Prostate gland (tissue), 2 donors: ENCODE measurements at regions not wholly inside any gene's neighbourhood (a gene's known extent, or its start where the extent isn't known, plus 50 kb on each side); places are given as distances from the start of the nearest gene placed in this dataset.

Source experiments
- DNase-seq: peaks from one replicate; pipeline ENCODE4 v3.0.0-alpha.2; 2019; ENCODE audit warnings: low spot score
- H3K27ac ChIP-seq, 2 donors: fragments of 200-600 bp; sonication (generic); 2 replicates each; pipeline ENCODE4 v1.5.1; 2017 to 2019
- H3K27me3 ChIP-seq: fragments of 200-600 bp; sonication (generic); replicated peaks from 2 replicates; pipeline ENCODE4 v1.5.1; 2019; ENCODE audit not compliant: insufficient read depth
- H3K36me3 ChIP-seq, 2 donors: fragments of 200-600 bp; sonication (generic); 1 replicate in 1 of 2; 2 replicates in 1 of 2; pipeline versions ENCODE4 v1.5.1 to v1.8.1; 2017 to 2019
- H3K4me1 ChIP-seq: fragments of 200-600 bp; sonication (generic); replicated peaks from 2 replicates; pipeline ENCODE4 v1.5.1; 2019
- H3K4me3 ChIP-seq, 2 donors: fragments of 200-600 bp; sonication (generic); 2 replicates each; pipeline ENCODE4 v1.5.1; 2017 to 2019
- H3K9me3 ChIP-seq: fragments of 200-600 bp; sonication (generic); 2 replicates; pipeline ENCODE4 v1.5.1; 2017
- POLR2A ChIP-seq: fragments of 450-650 bp; IDR thresholded peaks from one replicate; pipeline ENCODE4 v1.6.1; 2016; ENCODE audit warnings: antibody characterized with exemption, mild to moderate bottlenecking
- POLR2AphosphoS5 ChIP-seq: sonication (generic); formaldehyde crosslinking; IDR thresholded peaks from one replicate; pipeline ENCODE4 v1.6.1; 2017; ENCODE audit warnings: antibody characterized with exemption
- WGBS: methylation state at CpG from one replicate; pipeline ENCODE4 v1.1.5; 2018; 5-methylcytosine and 5-hydroxymethylcytosine counted together
- intact Hi-C: fragments of 100-400 bp; cut with DNase I; formaldehyde crosslinking; loops from one replicate; pipeline ENCODE4 v1.14.2; 2022
- TF ChIP-seq, protein P1 (sequence below), 4 experiments: fragments of 200-600 bp in 2 of 4; fragments of 450-650 bp in 2 of 4; sonication (generic) in 2 of 4; IDR thresholded peaks; 1 replicate in 3 of 4; 2 replicates in 1 of 4; pipeline ENCODE4 v1.5.1; 2016 to 2019; ENCODE audit warnings: antibody characterized with exemption in 4 of 4, mild to moderate bottlenecking in 2 of 4, moderate library complexity in 2 of 4

DNA sequence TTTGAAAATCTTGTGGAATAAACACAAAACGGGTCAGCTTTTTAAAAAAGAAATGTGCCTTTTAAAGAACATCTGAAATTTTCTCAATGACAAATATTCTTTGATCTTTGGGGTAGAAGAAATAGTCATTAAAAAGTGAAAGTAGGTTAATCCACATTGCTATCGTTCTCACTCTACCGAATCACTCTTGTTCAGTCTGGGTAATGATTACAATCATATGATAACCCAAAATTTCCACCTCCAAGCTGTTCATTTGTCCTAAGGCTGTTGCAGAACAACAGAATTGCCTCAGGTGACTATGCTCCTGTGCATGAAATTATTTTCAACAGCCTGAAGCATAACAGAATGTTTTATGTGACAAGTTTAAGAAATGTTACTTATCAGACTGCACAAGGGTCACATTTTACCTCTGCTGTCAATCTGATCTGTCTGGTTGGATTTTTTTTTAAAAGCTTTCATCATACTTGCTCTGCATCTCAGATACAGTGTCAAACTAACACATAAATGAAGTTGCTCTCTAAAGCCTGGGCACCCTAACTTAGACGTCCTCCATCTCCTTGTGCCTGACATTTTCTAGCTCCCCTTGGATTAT, 227.3 kb downstream of the LURAP1L start:
- no peaks in the 10 kb centered on the region for H3K4me1 ChIP-seq
- WGBS, result 41% methylated on average over 4 of the region's 4 CpGs
- H3K9me3 ChIP-seq, result no peaks in the 10 kb centered on the region
- H3K27ac ChIP-seq, result no peak overlapping the region
- H3K4me3 ChIP-seq, result no peak overlapping the region
- intact Hi-C loops, result no loop called here
- no peak for DNase-seq
- no peak for TF ChIP-seq POLR2A
- TF ChIP-seq, protein P1, sequence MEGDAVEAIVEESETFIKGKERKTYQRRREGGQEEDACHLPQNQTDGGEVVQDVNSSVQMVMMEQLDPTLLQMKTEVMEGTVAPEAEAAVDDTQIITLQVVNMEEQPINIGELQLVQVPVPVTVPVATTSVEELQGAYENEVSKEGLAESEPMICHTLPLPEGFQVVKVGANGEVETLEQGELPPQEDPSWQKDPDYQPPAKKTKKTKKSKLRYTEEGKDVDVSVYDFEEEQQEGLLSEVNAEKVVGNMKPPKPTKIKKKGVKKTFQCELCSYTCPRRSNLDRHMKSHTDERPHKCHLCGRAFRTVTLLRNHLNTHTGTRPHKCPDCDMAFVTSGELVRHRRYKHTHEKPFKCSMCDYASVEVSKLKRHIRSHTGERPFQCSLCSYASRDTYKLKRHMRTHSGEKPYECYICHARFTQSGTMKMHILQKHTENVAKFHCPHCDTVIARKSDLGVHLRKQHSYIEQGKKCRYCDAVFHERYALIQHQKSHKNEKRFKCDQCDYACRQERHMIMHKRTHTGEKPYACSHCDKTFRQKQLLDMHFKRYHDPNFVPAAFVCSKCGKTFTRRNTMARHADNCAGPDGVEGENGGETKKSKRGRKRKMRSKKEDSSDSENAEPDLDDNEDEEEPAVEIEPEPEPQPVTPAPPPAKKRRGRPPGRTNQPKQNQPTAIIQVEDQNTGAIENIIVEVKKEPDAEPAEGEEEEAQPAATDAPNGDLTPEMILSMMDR (IDR thresholded peaks at IDR 0.05), result no peak
- no peak for TF ChIP-seq POLR2AphosphoS5
- H3K27me3 ChIP-seq, result no peaks in the 10 kb centered on the region
- no peaks in the 10 kb centered on the region for H3K36me3 ChIP-seq

DNA sequence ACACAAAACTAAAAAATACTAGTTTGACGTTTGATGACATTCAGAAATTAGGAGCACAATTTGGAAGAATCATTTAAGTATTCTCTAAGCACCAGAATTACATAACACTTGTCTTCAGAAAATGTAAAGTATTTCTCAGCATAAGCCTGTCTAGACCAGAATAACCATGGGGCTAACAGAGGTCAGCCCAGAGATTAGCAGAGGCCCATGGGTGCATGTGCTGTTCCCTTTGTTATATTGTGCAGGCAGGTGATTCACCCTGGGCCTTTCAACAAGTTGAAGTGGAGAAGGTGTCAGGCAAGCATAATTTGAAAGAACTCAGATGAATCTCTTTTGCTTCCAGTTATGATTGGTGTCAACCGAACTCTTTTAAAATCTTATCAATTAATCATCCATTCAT, 227.9 kb downstream of the LURAP1L start:
- Histone ChIP-seq H3K4me3 (no peak overlapping the region), H3K9me3 (no peaks in the 10 kb centered on the region), H3K4me1 (no peaks in the 10 kb centered on the region), H3K27me3 (no peaks in the 10 kb centered on the region), H3K36me3 (no peaks in the 10 kb centered on the region), H3K27ac (no peak overlapping the region)
- TF ChIP-seq POLR2AphosphoS5, result no peak
- TF ChIP-seq POLR2A, result no peak
- TF ChIP-seq, protein P1 (IDR thresholded peaks at IDR 0.05), result no peak
- intact Hi-C loops, result no loop called here
- DNase-seq, result no peak
- 86% methylated on average over 2 of the region's 2 CpGs for WGBS

DNA sequence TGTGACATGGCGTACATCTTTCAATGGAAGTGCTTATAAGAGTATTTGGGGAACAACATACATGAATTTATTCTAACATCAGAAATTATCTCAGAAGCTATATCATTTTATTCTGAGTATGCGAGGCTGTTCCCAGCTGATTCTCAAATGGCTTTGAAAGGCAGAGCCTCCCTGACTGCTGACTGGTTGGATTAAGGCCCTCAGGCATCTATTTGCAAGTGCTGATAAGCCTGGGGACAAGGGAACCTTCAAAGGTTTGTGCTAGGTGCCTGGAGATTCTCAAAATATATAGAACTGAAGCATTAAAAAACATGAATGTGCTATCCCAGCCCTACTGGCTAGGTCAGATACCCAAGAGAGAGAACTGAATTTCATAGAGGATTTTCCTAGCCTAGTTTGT, 235.1 kb downstream of the LURAP1L start:
- Histone ChIP-seq H3K4me3 (no peak overlapping the region), H3K36me3 (no peaks in the 10 kb centered on the region), H3K4me1 (no peaks in the 10 kb centered on the region), H3K27me3 (no peaks in the 10 kb centered on the region), H3K27ac (no peak overlapping the region), H3K9me3 (no peaks in the 10 kb centered on the region)
- TF ChIP-seq, protein P1 (IDR thresholded peaks at IDR 0.05), result no peak
- TF ChIP-seq POLR2A, result no peak
- TF ChIP-seq POLR2AphosphoS5, result no peak
- intact Hi-C loops, result no loop called here
- no peak for DNase-seq
- 95% methylated on average over 2 of the region's 2 CpGs for WGBS

DNA sequence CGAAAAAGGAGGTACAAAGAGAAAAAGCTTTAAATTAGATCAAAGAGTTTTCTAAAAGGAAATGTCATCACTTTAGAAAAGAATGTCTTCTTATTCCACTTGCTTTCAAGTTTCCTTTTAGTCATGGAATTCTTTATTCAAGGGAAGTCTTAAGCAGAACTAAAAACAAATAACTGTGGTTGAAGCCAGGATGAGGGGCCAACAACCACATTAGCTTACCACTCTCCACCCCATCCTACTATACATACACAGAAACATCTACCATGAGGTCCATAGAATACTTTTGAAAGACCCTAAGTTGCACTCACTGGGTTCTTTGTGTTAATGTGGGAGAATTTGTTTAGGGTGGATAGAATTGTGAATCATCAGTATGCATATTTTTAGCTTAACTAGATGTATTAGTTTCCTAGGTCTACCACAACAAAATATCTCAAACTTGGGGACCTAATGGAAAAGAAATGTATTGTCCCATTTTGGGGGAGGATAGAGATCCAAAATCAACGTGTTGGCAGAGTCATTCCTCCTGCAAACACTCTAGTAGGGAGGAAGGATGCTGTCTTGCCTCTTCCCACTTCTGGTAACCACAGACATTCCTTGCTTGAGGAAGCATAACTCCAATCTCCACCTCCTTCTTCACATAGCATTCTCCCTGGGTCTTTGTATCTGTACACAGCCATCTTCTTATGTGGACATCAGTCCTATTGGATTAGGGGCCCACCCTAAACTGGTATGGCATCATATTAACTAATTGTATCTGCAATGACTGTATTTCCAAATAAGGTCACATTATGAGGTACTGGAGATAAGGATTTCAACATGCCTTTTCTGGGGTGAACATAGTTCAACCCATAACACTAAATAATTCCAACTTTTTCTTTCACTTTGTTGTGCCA, 239.4 kb downstream of the LURAP1L start:
- TF ChIP-seq, protein P1 (IDR thresholded peaks at IDR 0.05), result no peak
- no peak for TF ChIP-seq POLR2A
- no peak for TF ChIP-seq POLR2AphosphoS5
- no peak overlapping the region for H3K4me3 ChIP-seq
- H3K27ac ChIP-seq, result no peak overlapping the region
- WGBS, result 49% methylated on average over 2 of the region's 2 CpGs
- no peaks in the 10 kb centered on the region for H3K4me1 ChIP-seq
- H3K36me3 ChIP-seq, result no peaks in the 10 kb centered on the region
- no peak for DNase-seq
- intact Hi-C loops, result no loop called here
- H3K27me3 ChIP-seq, result no peaks in the 10 kb centered on the region
- H3K9me3 ChIP-seq, result no peaks in the 10 kb centered on the region

DNA sequence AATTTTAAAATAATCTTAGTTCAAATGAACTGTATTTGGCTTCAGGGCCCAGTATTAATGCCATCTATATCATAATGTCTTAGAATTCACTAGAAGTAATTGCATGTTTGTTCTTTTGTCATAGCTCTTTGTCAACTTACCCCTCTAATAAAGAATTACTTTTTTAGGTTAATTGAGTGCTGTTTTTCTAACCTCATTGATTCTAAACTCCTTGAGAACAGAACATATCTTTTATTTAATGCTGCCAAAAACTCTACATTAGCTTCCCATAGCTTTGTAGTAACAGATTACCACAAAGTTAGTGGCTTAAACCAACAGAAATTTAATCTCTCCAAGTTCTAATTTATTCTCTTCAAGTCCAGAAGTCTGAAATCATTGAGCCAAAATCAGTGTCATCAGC, 242.4 kb downstream of the LURAP1L start:
- intact Hi-C loops, result no loop called here
- Histone ChIP-seq H3K27ac (no peak overlapping the region), H3K4me3 (no peak overlapping the region), H3K9me3 (no peaks in the 10 kb centered on the region), H3K4me1 (no peaks in the 10 kb centered on the region), H3K36me3 (no peaks in the 10 kb centered on the region), H3K27me3 (no peaks in the 10 kb centered on the region)
- TF ChIP-seq POLR2AphosphoS5 (no peak), POLR2A (no peak)
- TF ChIP-seq, protein P1 (IDR thresholded peaks at IDR 0.05), result no peak
- DNase-seq, result no peak
